Activated naive CD4-positive, alpha-beta T cell treated with anti-CD3 and anti-CD28 coated beads, Interleukin-2, amount 10 ng/mL, durations not matched to agents 7 days and 5 days (primary cell): ENCODE measurements at regions not wholly inside any gene's neighbourhood (a gene's known extent, or its start where the extent isn't known, plus 50 kb on each side); places are given as distances from the start of the nearest gene placed in this dataset.
"Not testable (repeated sequence)": the region's sequence is repeated elsewhere in the genome, so short reads cannot be mapped to it uniquely, and the experiment has no call there.

Experiments used
- CTCF ChIA-PET: fragments of 350-600 bp; sonication (Branson Sonifier 250); formaldehyde crosslinking; loops from one replicate; lab custom pipeline; 2021; ENCODE audit warnings: antibody characterized with exemption; lab: Charles Lee
- DNase-seq: peaks from one replicate; pipeline ENCODE4 v3.0.0-alpha.2; 2020
- H3K27ac Mint-ChIP-seq: one replicate; pipeline ENCODE4 v1.8.0; 2021; ENCODE audit warnings: mild to moderate bottlenecking, moderate library complexity, mixed read lengths
- H3K27me3 Mint-ChIP-seq: one replicate; pipeline ENCODE4 v1.8.0; 2021; ENCODE audit warnings: mild to moderate bottlenecking, mixed read lengths
- H3K36me3 Mint-ChIP-seq: one replicate; pipeline ENCODE4 v1.8.0; 2021; ENCODE audit warnings: mixed read lengths
- H3K4me1 Mint-ChIP-seq: one replicate; pipeline ENCODE4 v1.8.0; 2021; ENCODE audit warnings: mixed read lengths
- H3K4me3 Mint-ChIP-seq: one replicate; pipeline ENCODE4 v1.8.0; 2021; ENCODE audit warnings: mild to moderate bottlenecking, moderate library complexity, mixed read lengths
- H3K9me3 Mint-ChIP-seq: one replicate; pipeline ENCODE4 v1.8.0; 2021; ENCODE audit warnings: mixed read lengths

- no peak for DNase-seq
- H3K9me3 Mint-ChIP-seq, result no peaks in the 10 kb centered on the region
- H3K27ac Mint-ChIP-seq, result no peak overlapping the region
- no peak overlapping the region for H3K4me3 Mint-ChIP-seq
- no peaks in the 10 kb centered on the region for H3K36me3 Mint-ChIP-seq
- CTCF ChIA-PET, result no interaction called here
- H3K4me1 Mint-ChIP-seq, result no peaks in the 10 kb centered on the region
- no peaks in the 10 kb centered on the region for H3K27me3 Mint-ChIP-seq
Observed at GRCh38 chr4:24195991-24196736, 306.3 kb upstream of the PPARGC1A start.

- Mint-ChIP-seq H3K27ac (no peak overlapping the region), H3K36me3 (no peaks in the 10 kb centered on the region), H3K27me3 (no peaks in the 10 kb centered on the region), H3K4me1 (no peaks in the 10 kb centered on the region), H3K4me3 (no peak overlapping the region), H3K9me3 (no peaks in the 10 kb centered on the region)
- DNase-seq, result no peak
- CTCF ChIA-PET, result no interaction called here
Observed at GRCh38 chr4:24192018-24192641, 302.3 kb upstream of the PPARGC1A start.

- H3K4me1 Mint-ChIP-seq, result no peaks in the 10 kb centered on the region
- no peak overlapping the region for H3K4me3 Mint-ChIP-seq
- no peak overlapping the region for H3K27ac Mint-ChIP-seq
- no peaks in the 10 kb centered on the region for H3K9me3 Mint-ChIP-seq
- no peaks in the 10 kb centered on the region for H3K36me3 Mint-ChIP-seq
- CTCF ChIA-PET, result no interaction called here
- no peak for DNase-seq
- H3K27me3 Mint-ChIP-seq, result no peaks in the 10 kb centered on the region
Observed at GRCh38 chr4:24190761-24191695, 301.2 kb upstream of the PPARGC1A start.

- DNase-seq, result no peak
- Mint-ChIP-seq H3K36me3 (no peaks in the 10 kb centered on the region), H3K4me3 (no peak overlapping the region), H3K27ac (no peak overlapping the region), H3K9me3 (no peaks in the 10 kb centered on the region), H3K4me1 (no peaks in the 10 kb centered on the region), H3K27me3 (no peaks in the 10 kb centered on the region)
- CTCF ChIA-PET, result no interaction called here
Observed at GRCh38 chr4:24188459-24188858, 298.6 kb upstream of the PPARGC1A start.

GRCh38 chr4:24186466-24186865 is 296.6 kb upstream of the PPARGC1A start:
- CTCF ChIA-PET, result no interaction called here
- no peak for DNase-seq
- no peak overlapping the region for H3K4me3 Mint-ChIP-seq
- H3K27ac Mint-ChIP-seq, result no peak overlapping the region
- no peaks in the 10 kb centered on the region for H3K36me3 Mint-ChIP-seq
- no peaks in the 10 kb centered on the region for H3K9me3 Mint-ChIP-seq
- H3K4me1 Mint-ChIP-seq, result no peaks in the 10 kb centered on the region
- no peaks in the 10 kb centered on the region for H3K27me3 Mint-ChIP-seq

GRCh38 chr4:24181005-24181404 is 291.2 kb upstream of the PPARGC1A start:
- H3K36me3 Mint-ChIP-seq, result no peaks in the 10 kb centered on the region
- H3K4me1 Mint-ChIP-seq, result no peaks in the 10 kb centered on the region
- H3K27me3 Mint-ChIP-seq, result no peaks in the 10 kb centered on the region
- no peak overlapping the region for H3K4me3 Mint-ChIP-seq
- no peak for DNase-seq
- CTCF ChIA-PET, result no interaction called here
- no peaks in the 10 kb centered on the region for H3K9me3 Mint-ChIP-seq
- H3K27ac Mint-ChIP-seq, result no peak overlapping the region

- Mint-ChIP-seq H3K4me3 (no peak overlapping the region), H3K36me3 (no peaks in the 10 kb centered on the region), H3K27me3 (no peaks in the 10 kb centered on the region), H3K4me1 (no peaks in the 10 kb centered on the region), H3K27ac (no peak overlapping the region), H3K9me3 (peaks cover 3% of the 10 kb centered on the region)
- no peak for DNase-seq
- CTCF ChIA-PET, result no interaction called here
Observed at GRCh38 chr4:24180586-24180985, 290.7 kb upstream of the PPARGC1A start.

GRCh38 chr4:24179201-24179840 is 289.5 kb upstream of the PPARGC1A start:
- CTCF ChIA-PET, result no interaction called here
- Mint-ChIP-seq H3K4me1 (no peaks in the 10 kb centered on the region), H3K4me3 (no peak overlapping the region), H3K36me3 (no peaks in the 10 kb centered on the region), H3K27me3 (no peaks in the 10 kb centered on the region), H3K9me3 (peaks cover 3% of the 10 kb centered on the region), H3K27ac (no peak overlapping the region)
- DNase-seq, result no peak

GRCh38 chr4:24177443-24177842 is 287.6 kb upstream of the PPARGC1A start:
- CTCF ChIA-PET, H3K36me3 Mint-ChIP-seq, H3K4me1 Mint-ChIP-seq: not testable (repeated sequence)

GRCh38 chr4:24175707-24176106 is 285.9 kb upstream of the PPARGC1A start:
- Mint-ChIP-seq H3K4me3 (no peak overlapping the region), H3K9me3 (peaks cover 3% of the 10 kb centered on the region), H3K4me1 (no peaks in the 10 kb centered on the region), H3K27ac (no peak overlapping the region), H3K27me3 (no peaks in the 10 kb centered on the region), H3K36me3 (no peaks in the 10 kb centered on the region)
- no peak for DNase-seq
- CTCF ChIA-PET, result no interaction called here

More at GRCh38 chr4:24177443-24177842, 287.6 kb upstream of the PPARGC1A start:
- not testable (repeated sequence) for H3K9me3 Mint-ChIP-seq, H3K4me3 Mint-ChIP-seq, DNase-seq, H3K27ac Mint-ChIP-seq, H3K27me3 Mint-ChIP-seq

GRCh38 chr4:24174602-24175001 is 284.8 kb upstream of the PPARGC1A start:
- no peaks in the 10 kb centered on the region for H3K4me1 Mint-ChIP-seq
- H3K9me3 Mint-ChIP-seq, result peaks cover 3% of the 10 kb centered on the region
- CTCF ChIA-PET, result no interaction called here
- no peak overlapping the region for H3K27ac Mint-ChIP-seq
- no peaks in the 10 kb centered on the region for H3K27me3 Mint-ChIP-seq
- H3K4me3 Mint-ChIP-seq, result no peak overlapping the region
- DNase-seq, result no peak
- no peaks in the 10 kb centered on the region for H3K36me3 Mint-ChIP-seq

- peaks cover 3% of the 10 kb centered on the region for H3K9me3 Mint-ChIP-seq
- CTCF ChIA-PET, result no interaction called here
- H3K4me3 Mint-ChIP-seq, result no peak overlapping the region
- no peak overlapping the region for H3K27ac Mint-ChIP-seq
- H3K36me3 Mint-ChIP-seq, result no peaks in the 10 kb centered on the region
- no peaks in the 10 kb centered on the region for H3K27me3 Mint-ChIP-seq
- DNase-seq, result no peak
- H3K4me1 Mint-ChIP-seq, result no peaks in the 10 kb centered on the region
Observed at GRCh38 chr4:24172406-24172805, 282.6 kb upstream of the PPARGC1A start.

GRCh38 chr4:24169956-24170355 is 280.1 kb upstream of the PPARGC1A start:
- Mint-ChIP-seq H3K27me3 (no peaks in the 10 kb centered on the region), H3K36me3 (no peaks in the 10 kb centered on the region), H3K4me1 (no peaks in the 10 kb centered on the region), H3K4me3 (no peak overlapping the region), H3K27ac (no peak overlapping the region), H3K9me3 (no peaks in the 10 kb centered on the region)
- DNase-seq, result no peak
- CTCF ChIA-PET, result no interaction called here

GRCh38 chr4:24168658-24169057 is 278.8 kb upstream of the PPARGC1A start:
- Mint-ChIP-seq H3K4me1 (no peaks in the 10 kb centered on the region), H3K27ac (no peak overlapping the region), H3K36me3 (no peaks in the 10 kb centered on the region), H3K4me3 (no peak overlapping the region), H3K9me3 (no peaks in the 10 kb centered on the region), H3K27me3 (no peaks in the 10 kb centered on the region)
- CTCF ChIA-PET, result no interaction called here
- DNase-seq, result no peak
